GM18873 (cell line): ENCODE measurements at regions not wholly inside any gene's neighbourhood (a gene's known extent, or its start where the extent isn't known, plus 50 kb on each side); places are given as distances from the start of the nearest gene placed in this dataset.
"Not testable (repeated sequence)": the region's sequence is repeated elsewhere in the genome, so short reads cannot be mapped to it uniquely, and the experiment has no call there.

ENCODE experiments used
- ATAC-seq: cut with Tn5 transposase; IDR thresholded peaks from one replicate; pipeline ENCODE4 v1.9.1; 2021; ENCODE audit warnings: mild to moderate bottlenecking, moderate library complexity, moderate number of reproducible peaks; ENCODE audit not compliant: unreplicated experiment, low FRiP score

GRCh38 chr6:15751721-15752350 is 89.0 kb upstream of the DTNBP1 start:
- no peak for ATAC-seq

- no peak for ATAC-seq
Measured at GRCh38 chr6:15748341-15748740, 85.5 kb upstream of the DTNBP1 start.

- no peak for ATAC-seq
Measured at GRCh38 chr6:15747354-15747883, 84.6 kb upstream of the DTNBP1 start.

GRCh38 chr6:15745781-15746180 is 83.0 kb upstream of the DTNBP1 start:
- no peak for ATAC-seq

GRCh38 chr6:15744818-15745402 is 82.1 kb upstream of the DTNBP1 start:
- no peak for ATAC-seq

GRCh38 chr6:15742013-15742412 is 79.2 kb upstream of the DTNBP1 start:
- ATAC-seq = not testable (repeated sequence)

- ATAC-seq = no peak
Measured at GRCh38 chr6:15741405-15741804, 78.6 kb upstream of the DTNBP1 start.

GRCh38 chr6:15739867-15740266 is 77.0 kb upstream of the DTNBP1 start:
- no peak for ATAC-seq

- no peak for ATAC-seq
Measured at GRCh38 chr6:15739353-15739752, 76.5 kb upstream of the DTNBP1 start.

GRCh38 chr6:15738195-15738594 is 75.4 kb upstream of the DTNBP1 start:
- ATAC-seq = not testable (repeated sequence)

- ATAC-seq = no peak
Measured at GRCh38 chr6:15736297-15736696, 73.5 kb upstream of the DTNBP1 start.

GRCh38 chr6:15735567-15736265 is 72.9 kb upstream of the DTNBP1 start:
- no peak for ATAC-seq

GRCh38 chr6:15734118-15734897 is 71.5 kb upstream of the DTNBP1 start:
- ATAC-seq = no peak

GRCh38 chr6:15730922-15731321 is 68.1 kb upstream of the DTNBP1 start:
- ATAC-seq = no peak

GRCh38 chr6:15730442-15730841 is 67.6 kb upstream of the DTNBP1 start:
- ATAC-seq = no peak

- ATAC-seq = no peak
Measured at GRCh38 chr6:15722731-15723130, 59.9 kb upstream of the DTNBP1 start.

GRCh38 chr6:15716889-15717288 is 54.1 kb upstream of the DTNBP1 start:
- ATAC-seq = no peak

GRCh38 chr6:15715851-15716250 is 53.0 kb upstream of the DTNBP1 start:
- no peak for ATAC-seq

- ATAC-seq = no peak
Measured at GRCh38 chr6:15715060-15715459, 52.2 kb upstream of the DTNBP1 start.

- ATAC-seq = no peak
Measured at GRCh38 chr6:15714658-15715057, 51.8 kb upstream of the DTNBP1 start.

- ATAC-seq = no peak
Measured at GRCh38 chr6:15713325-15713724, 50.5 kb upstream of the DTNBP1 start.
